ENCODE measurements at regions not wholly inside any gene's neighbourhood (a gene's known extent, or its start where the extent isn't known, plus 50 kb on each side); places are given as distances from the start of the nearest gene placed in this dataset.

DNA sequence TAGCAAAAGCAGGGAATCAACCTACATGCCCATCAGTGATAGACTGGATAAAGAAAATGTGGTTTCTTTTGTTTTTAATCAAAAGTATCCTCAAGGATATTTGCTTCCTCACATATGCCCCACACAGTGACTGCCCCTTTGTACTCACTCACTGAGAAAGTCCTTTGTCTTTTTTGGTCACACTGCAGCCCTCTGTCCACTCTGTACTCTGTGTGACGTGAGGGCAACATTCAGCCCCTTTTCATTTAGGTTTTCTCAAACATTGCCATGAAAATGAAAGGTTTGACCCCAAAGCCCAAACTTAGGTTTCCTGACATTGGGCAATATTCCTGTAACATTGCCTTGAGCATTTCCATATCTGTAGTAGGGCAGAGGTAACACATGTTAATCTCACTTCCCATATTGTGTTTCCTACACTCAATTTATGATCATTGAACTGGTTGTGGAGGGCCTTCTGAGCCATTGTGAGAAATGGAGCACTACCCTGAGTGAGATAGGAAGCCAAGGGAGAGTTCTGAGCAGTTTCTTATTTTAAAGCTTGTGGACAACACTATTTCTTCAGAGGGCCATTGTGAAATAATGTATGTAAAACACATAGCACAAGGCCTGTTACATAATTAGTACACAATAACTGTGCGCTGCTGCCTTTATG is 501.9 kb upstream of the C1orf87 start:
- TF ChIP-seq CTCF (conservative IDR thresholded peaks at IDR 0.05 in 1 of 2, IDR thresholded peaks at IDR 0.05 in 1 of 2; ENCODE audit: low read depth in 1 of 2, low read length in 2 of 2) (no peak), EZH2 (IDR thresholded peaks at IDR 0.05; ENCODE audit: low read length, missing control alignments) (no peak)

Measured in fibroblast of lung (primary cell).